Thyroid gland (tissue), 4 donors: ENCODE measurements at regions not wholly inside any gene's neighbourhood (a gene's known extent, or its start where the extent isn't known, plus 50 kb on each side); places are given as distances from the start of the nearest gene placed in this dataset.
A peak's percentile ranks its signal among the peaks of the same experiment; 100 is the strongest.

Experiments
- CTCF ChIP-seq, 6 experiments: fragments of 200-600 bp in 3 of 6; fragments of 450-650 bp in 3 of 6; sonication (generic) in 3 of 6; IDR thresholded peaks; one replicate each; pipeline ENCODE4 v1.5.1; 2016 to 2019; ENCODE audit warnings: antibody characterized with exemption in 6 of 6, mild to moderate bottlenecking in 2 of 6, inconsistent platforms in 1 of 6, moderate library complexity in 1 of 6
- POLR2A ChIP-seq, 2 donors: fragments of 450-650 bp; IDR thresholded peaks; one replicate each; pipeline ENCODE4 v1.6.1; 2017; ENCODE audit warnings: antibody characterized with exemption in 2 of 2, mild to moderate bottlenecking in 2 of 2, moderate library complexity in 1 of 2

GRCh38 chr5:9774472-9775079 lies 144.4 kb upstream of the TAS2R1 start:
- TF ChIP-seq CTCF (IDR thresholded peaks at IDR 0.05) (peak in 4 of 6 experiments; percentile 40 to 72 (median 56)), POLR2A (IDR thresholded peaks at IDR 0.05) (no peak)
